PFSK-1 (cell line): ENCODE measurements at regions not wholly inside any gene's neighbourhood (a gene's known extent, or its start where the extent isn't known, plus 50 kb on each side); places are given as distances from the start of the nearest gene placed in this dataset.

Source experiments
- FOXP2 ChIP-seq: optimal IDR thresholded peaks from 2 replicates; pipeline ENCODE3; 2011; ENCODE audit warnings: borderline replicate concordance, control low read depth, inconsistent platforms; ENCODE audit not compliant: insufficient read depth; ENCODE audit errors: extremely low read length, extremely low read depth
- POLR2AphosphoS5 ChIP-seq: IDR thresholded peaks from 2 replicates; pipeline ENCODE4 v1.6.1; 2012; ENCODE audit warnings: low read depth, mild to moderate bottlenecking, control low read depth, low read length, moderate library complexity
- REST ChIP-seq, 2 experiments: IDR thresholded peaks; 2 replicates each; pipeline versions ENCODE4 v1.6.1 to v1.8.0; 2011 to 2012; ENCODE audit warnings: low read depth in 2 of 2, low read length in 2 of 2, control low read depth in 1 of 2, inconsistent platforms in 1 of 2, mild to moderate bottlenecking in 1 of 2, moderate library complexity in 1 of 2; ENCODE audit not compliant: insufficient read depth in 1 of 2
- SIN3A ChIP-seq: IDR thresholded peaks from 2 replicates; pipeline ENCODE4 v1.6.1; 2012; ENCODE audit warnings: mild to moderate bottlenecking, low read length, moderate library complexity, borderline replicate concordance; ENCODE audit not compliant: insufficient read depth
- TAF1 ChIP-seq: IDR thresholded peaks from 2 replicates; pipeline ENCODE4 v1.6.1; 2012; ENCODE audit warnings: low read length, control low read depth, borderline replicate concordance; ENCODE audit not compliant: insufficient read depth

GRCh38 chr13:67395577-67395976 is 165.4 kb upstream of the PCDH9 start:
- TF ChIP-seq TAF1 (no peak), POLR2AphosphoS5 (no peak), REST (IDR thresholded peaks at IDR 0.05; ENCODE audit: insufficient read depth in 1 of 2, low read depth in 2 of 2, low read length in 2 of 2) (no peak), SIN3A (no peak), FOXP2 (no peak)

GRCh38 chr13:67392014-67392413 is 161.9 kb upstream of the PCDH9 start:
- TF ChIP-seq REST (IDR thresholded peaks at IDR 0.05; ENCODE audit: insufficient read depth in 1 of 2, low read depth in 2 of 2, low read length in 2 of 2) (no peak), TAF1 (no peak), SIN3A (no peak), POLR2AphosphoS5 (no peak), FOXP2 (no peak)

GRCh38 chr13:67390462-67391086 is 160.4 kb upstream of the PCDH9 start:
- TF ChIP-seq TAF1 (no peak), FOXP2 (no peak), POLR2AphosphoS5 (no peak), REST (IDR thresholded peaks at IDR 0.05; ENCODE audit: insufficient read depth in 1 of 2, low read depth in 2 of 2, low read length in 2 of 2) (no peak), SIN3A (no peak)

GRCh38 chr13:67389171-67389570 is 159.0 kb upstream of the PCDH9 start:
- no peak for TF ChIP-seq TAF1
- no peak for TF ChIP-seq SIN3A

- TF ChIP-seq POLR2AphosphoS5 (no peak), TAF1 (no peak), FOXP2 (no peak), SIN3A (no peak), REST (IDR thresholded peaks at IDR 0.05; ENCODE audit: insufficient read depth in 1 of 2, low read depth in 2 of 2, low read length in 2 of 2) (no peak)
Observed at GRCh38 chr13:67377919-67378318, 147.8 kb upstream of the PCDH9 start.
